GM12864 (cell line): ENCODE measurements at regions not wholly inside any gene's neighbourhood (a gene's known extent, or its start where the extent isn't known, plus 50 kb on each side); places are given as distances from the start of the nearest gene placed in this dataset.

Source experiments
- DNase-seq: peaks from one replicate; pipeline ENCODE4 v3.0.0-alpha.2; 2011; ENCODE audit warnings: low read depth
- H3K4me3 ChIP-seq: 2 replicates; pipeline ENCODE4 v1.5.1; 2011; ENCODE audit warnings: mild to moderate bottlenecking, low read depth, low read length, control low read depth
- CTCF ChIP-seq: IDR thresholded peaks from 2 replicates; pipeline ENCODE4 v1.5.1; 2011; ENCODE audit warnings: low read depth, mild to moderate bottlenecking, moderate library complexity, low read length, control low read depth, inconsistent platforms; ENCODE audit errors: missing control alignments

GRCh38 chr5:91632871-91633270, 249.8 kb upstream of the ARRDC3 start:
- H3K4me3 ChIP-seq: no peak overlapping the region
- no peak for TF ChIP-seq CTCF
- no peak for DNase-seq

- H3K4me3 ChIP-seq: no peak overlapping the region
- DNase-seq: no peak
- TF ChIP-seq CTCF: no peak
Observed at GRCh38 chr5:91611746-91612145, 228.6 kb upstream of the ARRDC3 start.

GRCh38 chr5:91607675-91608074, 224.6 kb upstream of the ARRDC3 start:
- TF ChIP-seq CTCF: no peak
- DNase-seq: no peak
- H3K4me3 ChIP-seq: no peak overlapping the region

- DNase-seq: no peak
- TF ChIP-seq CTCF: no peak
- H3K4me3 ChIP-seq: no peak overlapping the region
Observed at GRCh38 chr5:91599863-91600262, 216.7 kb upstream of the ARRDC3 start.

GRCh38 chr5:91598216-91598615, 215.1 kb upstream of the ARRDC3 start:
- no peak for DNase-seq
- H3K4me3 ChIP-seq: no peak overlapping the region
- no peak for TF ChIP-seq CTCF

GRCh38 chr5:91595424-91595823, 212.3 kb upstream of the ARRDC3 start:
- TF ChIP-seq CTCF: no peak
- no peak overlapping the region for H3K4me3 ChIP-seq
- no peak for DNase-seq

- no peak for DNase-seq
- no peak overlapping the region for H3K4me3 ChIP-seq
- TF ChIP-seq CTCF: no peak
Observed at GRCh38 chr5:91591076-91591475, 208.0 kb upstream of the ARRDC3 start.
